ENCODE measurements at regions not wholly inside any gene's neighbourhood (a gene's known extent, or its start where the extent isn't known, plus 50 kb on each side); places are given as distances from the start of the nearest gene placed in this dataset.

- Histone ChIP-seq H3K9me3 (ENCODE audit: low read length) (no peaks in the 10 kb centered on the region), H3K9ac (ENCODE audit: low read length) (no peak overlapping the region), H3K27ac (ENCODE audit: low read length) (no peak overlapping the region), H3K79me2 (replicated peaks; ENCODE audit: insufficient read depth, low read length) (no peaks in the 10 kb centered on the region), H4K20me1 (ENCODE audit: insufficient read depth) (no peaks in the 10 kb centered on the region), H3K4me3 (ENCODE audit: low read length) (no peak overlapping the region), H3K27me3 (ENCODE audit: insufficient read depth, low read depth, low read length) (no peaks in the 10 kb centered on the region), H3F3A (ENCODE audit: insufficient read depth, low read length, poor library complexity, severe bottlenecking) (no peaks in the 10 kb centered on the region), H3K9me2 (ENCODE audit: insufficient read depth, low read length) (no peaks in the 10 kb centered on the region), H3K4me2 (ENCODE audit: low read length) (no peak overlapping the region), H3K36me3 (ENCODE audit: insufficient read depth, low read length) (no peaks in the 10 kb centered on the region), H2AFZ (ENCODE audit: low read depth, low read length) (no peak overlapping the region)
- TF ChIP-seq EZH2 (IDR thresholded peaks at IDR 0.05; ENCODE audit: borderline replicate concordance, insufficient read depth, low read length, poor library complexity, severe bottlenecking) (no peak), RAD21 (conservative IDR thresholded peaks at IDR 0.05) (no peak), POLR2AphosphoS5 (IDR thresholded peaks at IDR 0.05) (no peak)
Observed at GRCh38 chr13:80658705-80659104, 317.8 kb upstream of the SPRY2 start.

- H3K4me2 ChIP-seq (ENCODE audit: low read length), result no peak overlapping the region
- TF ChIP-seq REST (IDR thresholded peaks at IDR 0.05; ENCODE audit: borderline replicate concordance) (no peak), SMC3 (conservative IDR thresholded peaks at IDR 0.05; ENCODE audit: poor library complexity) (no peak), EZH2 (IDR thresholded peaks at IDR 0.05; ENCODE audit: borderline replicate concordance, insufficient read depth, low read length, poor library complexity, severe bottlenecking) (no peak), CTCF (IDR thresholded peaks at IDR 0.05; ENCODE audit: poor library complexity, severe bottlenecking) (no peak), TAF1 (IDR thresholded peaks at IDR 0.05; ENCODE audit: low read depth) (no peak), RAD21 (conservative IDR thresholded peaks at IDR 0.05) (no peak), MXI1 (conservative IDR thresholded peaks at IDR 0.05; ENCODE audit: poor library complexity, severe bottlenecking) (no peak), EP300 (conservative IDR thresholded peaks at IDR 0.05; ENCODE audit: poor library complexity, severe bottlenecking) (no peak), POLR2AphosphoS5 (IDR thresholded peaks at IDR 0.05) (no peak)
- H3K9me2 ChIP-seq (ENCODE audit: insufficient read depth, low read length), result no peaks in the 10 kb centered on the region
- H3K36me3 ChIP-seq (ENCODE audit: insufficient read depth, low read length), result no peaks in the 10 kb centered on the region
- no peaks in the 10 kb centered on the region for H3K79me2 ChIP-seq (replicated peaks; ENCODE audit: insufficient read depth, low read length)
- no peaks in the 10 kb centered on the region for H4K20me1 ChIP-seq (ENCODE audit: insufficient read depth)
- H3K27ac ChIP-seq (ENCODE audit: low read length), result no peak overlapping the region
- H3F3A ChIP-seq (ENCODE audit: insufficient read depth, low read length, poor library complexity, severe bottlenecking), result no peaks in the 10 kb centered on the region
- no peaks in the 10 kb centered on the region for H3K27me3 ChIP-seq (ENCODE audit: insufficient read depth, low read depth, low read length)
- no peak overlapping the region for H3K4me3 ChIP-seq (ENCODE audit: low read length)
- no peaks in the 10 kb centered on the region for H3K9me3 ChIP-seq (ENCODE audit: low read length)
- no peak overlapping the region for H2AFZ ChIP-seq (ENCODE audit: low read depth, low read length)
- H3K9ac ChIP-seq (ENCODE audit: low read length), result no peak overlapping the region
Observed at GRCh38 chr13:80656512-80656904, 315.6 kb upstream of the SPRY2 start.
